ENCODE measurements at regions not wholly inside any gene's neighbourhood (a gene's known extent, or its start where the extent isn't known, plus 50 kb on each side); places are given as distances from the start of the nearest gene placed in this dataset.

DNA sequence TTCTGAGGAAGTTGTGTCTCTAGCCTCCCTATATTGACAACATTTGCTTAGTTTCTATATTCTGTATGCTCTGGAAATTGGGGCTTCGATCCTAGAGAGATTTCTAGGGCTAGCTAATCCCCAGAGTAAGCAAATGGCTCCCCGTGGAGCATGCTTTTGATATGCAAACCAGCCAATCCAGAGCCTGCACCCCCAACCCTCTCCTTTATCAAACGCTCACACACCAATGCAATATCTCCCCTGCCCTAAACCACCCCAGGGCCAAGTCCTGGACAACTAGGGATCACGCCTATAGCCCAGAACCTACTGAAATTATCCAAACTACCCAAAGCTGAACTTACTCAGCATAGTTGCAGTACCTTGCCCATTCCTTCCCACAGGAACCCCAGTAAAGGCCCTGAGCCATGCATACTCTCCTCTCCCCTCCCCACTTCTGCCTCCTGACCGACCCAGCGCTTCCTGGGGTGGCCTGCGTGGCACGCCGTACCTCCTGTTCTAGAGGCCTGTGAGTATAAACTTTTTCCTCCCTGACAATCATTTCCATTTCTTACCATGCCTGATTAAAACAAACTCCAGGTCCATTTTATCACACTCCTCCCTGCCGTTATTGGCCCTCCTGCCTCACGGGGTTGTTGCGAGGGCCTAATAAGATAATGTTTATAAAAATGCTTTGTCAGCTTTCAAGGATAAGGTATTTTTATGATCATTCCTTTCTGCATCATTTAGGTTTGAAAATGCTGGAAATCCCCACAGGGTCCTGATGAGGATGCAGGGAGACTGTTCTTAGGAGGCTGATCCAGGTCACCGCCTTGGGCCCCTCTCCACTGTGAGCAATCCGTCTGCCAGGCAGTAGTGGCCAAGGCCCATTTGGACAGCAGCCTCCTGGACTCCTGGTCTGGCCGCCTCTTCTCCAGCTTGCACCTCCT is 102.7 kb downstream of the TENT5C start:
- in situ Hi-C loops (cut with MboI; ENCODE audit: low pct_ligation_motif_present in 1 of 4, low pct_unique_long_range_greater_than_20kb in 1 of 4, low sequenced_read_pairs in 3 of 4) (no loop called here), intact Hi-C loops (cut with DNase I; ENCODE audit: low total_unique reads) (no loop called here)
- no peaks in the 10 kb centered on the region for H3K27me3 ChIP-seq
- no peaks in the 10 kb centered on the region for H3K36me3 ChIP-seq
- WGBS, 2 donors (ENCODE audit: low coverage in 1 of 2), result 86 to 87% methylated on average over 9 to 15 of the region's 15 CpGs
- H3K9me3 ChIP-seq, result no peaks in the 10 kb centered on the region
- TF ChIP-seq EP300 (IDR thresholded peaks at IDR 0.05; ENCODE audit: low read depth), result no peak
- no peak for TF ChIP-seq CTCF (IDR thresholded peaks at IDR 0.05)
- no peak for TF ChIP-seq POLR2A (IDR thresholded peaks at IDR 0.05)
- no peak for TF ChIP-seq POLR2AphosphoS5 (IDR thresholded peaks at IDR 0.05)
- H3K4me3 ChIP-seq, result no peak overlapping the region
- H3K27ac ChIP-seq, result no peak overlapping the region
- no peak for DNase-seq
- H3K4me1 ChIP-seq, result no peaks in the 10 kb centered on the region

DNA sequence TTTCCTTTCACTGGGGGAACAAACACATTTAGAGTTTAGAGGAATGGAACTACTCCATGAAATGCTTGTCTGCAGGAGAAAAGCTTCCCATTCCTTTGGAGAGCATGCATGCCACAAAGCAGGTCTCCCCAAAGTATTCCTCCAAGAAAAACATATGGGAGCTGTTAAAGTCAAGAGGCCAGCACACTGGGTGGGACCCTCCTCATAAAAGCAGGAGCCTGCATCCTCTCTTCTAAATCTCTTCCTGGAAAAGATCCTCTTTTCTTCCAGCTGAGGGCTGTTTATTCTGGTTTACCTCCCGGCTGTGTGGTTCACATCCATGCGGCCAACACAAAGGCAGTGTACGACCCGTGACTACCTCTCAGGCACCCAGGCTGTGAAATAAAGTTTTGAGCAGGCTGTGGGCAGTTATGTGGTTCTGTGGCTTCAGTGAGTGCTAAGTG is 103.4 kb downstream of the TENT5C start:
- DNase-seq, result no peak
- Histone ChIP-seq H3K27ac (no peak overlapping the region), H3K4me3 (no peak overlapping the region), H3K4me1 (no peaks in the 10 kb centered on the region), H3K36me3 (no peaks in the 10 kb centered on the region), H3K27me3 (no peaks in the 10 kb centered on the region), H3K9me3 (no peaks in the 10 kb centered on the region)
- 68% methylated on average over 4 of the region's 4 CpGs; no CpG with 5 or more reads in 1 of the 2 donors for WGBS, 2 donors (ENCODE audit: low coverage in 1 of 2)
- no peak for TF ChIP-seq POLR2A (IDR thresholded peaks at IDR 0.05)
- no peak for TF ChIP-seq CTCF (IDR thresholded peaks at IDR 0.05)
- no peak for TF ChIP-seq POLR2AphosphoS5 (IDR thresholded peaks at IDR 0.05)
- no peak for TF ChIP-seq EP300 (IDR thresholded peaks at IDR 0.05; ENCODE audit: low read depth)
- in situ Hi-C loops (cut with MboI; ENCODE audit: low pct_ligation_motif_present in 1 of 4, low pct_unique_long_range_greater_than_20kb in 1 of 4, low sequenced_read_pairs in 3 of 4), result no loop called here
- intact Hi-C loops (cut with DNase I; ENCODE audit: low total_unique reads), result no loop called here

DNA sequence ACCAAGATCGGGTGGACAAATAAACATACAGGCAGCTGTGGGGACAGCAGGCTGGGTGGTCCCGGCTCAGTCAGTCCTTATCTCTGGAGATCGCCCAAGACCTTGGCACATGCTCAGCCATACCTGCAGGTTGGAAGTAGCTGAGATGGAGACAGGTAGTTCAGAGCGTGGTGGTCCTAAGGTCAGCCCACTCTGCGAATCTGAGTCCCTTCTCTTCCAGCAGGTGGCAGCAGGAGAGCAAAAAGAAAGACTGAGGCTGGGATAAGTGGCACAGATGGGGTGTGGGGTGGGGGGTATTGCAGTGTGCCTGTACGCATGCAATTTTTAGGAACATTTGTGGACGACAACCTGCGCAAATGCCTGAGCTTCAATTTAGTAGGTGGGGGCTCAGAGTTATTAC is 104.9 kb downstream of the TENT5C start:
- H3K9me3 ChIP-seq, result no peaks in the 10 kb centered on the region
- no peak overlapping the region for H3K27ac ChIP-seq
- no peak overlapping the region for H3K4me3 ChIP-seq
- H3K27me3 ChIP-seq, result no peaks in the 10 kb centered on the region
- H3K4me1 ChIP-seq, result no peaks in the 10 kb centered on the region
- DNase-seq, result no peak
- TF ChIP-seq POLR2AphosphoS5 (IDR thresholded peaks at IDR 0.05) (no peak), CTCF (IDR thresholded peaks at IDR 0.05) (no peak), EP300 (IDR thresholded peaks at IDR 0.05; ENCODE audit: low read depth) (no peak), POLR2A (IDR thresholded peaks at IDR 0.05) (no peak)
- intact Hi-C loops (cut with DNase I; ENCODE audit: low total_unique reads), result no loop called here
- in situ Hi-C loops (cut with MboI; ENCODE audit: low pct_ligation_motif_present in 1 of 4, low pct_unique_long_range_greater_than_20kb in 1 of 4, low sequenced_read_pairs in 3 of 4), result no loop called here
- H3K36me3 ChIP-seq, result no peaks in the 10 kb centered on the region
- 86 to 90% methylated on average over 3 to 8 of the region's 8 CpGs for WGBS, 2 donors (ENCODE audit: low coverage in 1 of 2)

- intact Hi-C loops (cut with DNase I; ENCODE audit: low total_unique reads), result no loop called here
- TF ChIP-seq CTCF (IDR thresholded peaks at IDR 0.05), result no peak
- no peak for TF ChIP-seq POLR2A (IDR thresholded peaks at IDR 0.05)
- TF ChIP-seq EP300 (IDR thresholded peaks at IDR 0.05; ENCODE audit: low read depth), result no peak
- no peak for TF ChIP-seq POLR2AphosphoS5 (IDR thresholded peaks at IDR 0.05)
- in situ Hi-C loops (cut with MboI; ENCODE audit: low pct_ligation_motif_present in 1 of 4, low pct_unique_long_range_greater_than_20kb in 1 of 4, low sequenced_read_pairs in 3 of 4), result no loop called here
- 67 to 77% methylated on average over 2 of the region's 2 CpGs for WGBS, 2 donors (ENCODE audit: low coverage in 1 of 2)
- Histone ChIP-seq H3K4me1 (no peaks in the 10 kb centered on the region), H3K9me3 (no peaks in the 10 kb centered on the region), H3K4me3 (no peak overlapping the region), H3K36me3 (no peaks in the 10 kb centered on the region), H3K27me3 (no peaks in the 10 kb centered on the region), H3K27ac (no peak overlapping the region)
- DNase-seq, result no peak
Measured at GRCh38 chr1:117712621-117713020, 106.8 kb downstream of the TENT5C start.

Data from transverse colon (tissue), 4 donors.